RWPE2 (cell line): ENCODE measurements at regions not wholly inside any gene's neighbourhood (a gene's known extent, or its start where the extent isn't known, plus 50 kb on each side); places are given as distances from the start of the nearest gene placed in this dataset.

Experiments
- ATAC-seq: fragments of 200-7000 bp; cut with Tn5 transposase; 3 replicates; pipeline ENCODE4 v1.9.1; 2021; ENCODE audit warnings: low read depth
- DNase-seq: peaks from one replicate; pipeline ENCODE4 v3.0.0-alpha.2; 2020; ENCODE audit warnings: low spot score
- H3K27ac ChIP-seq: fragments of 450-650 bp; 2 replicates; pipeline ENCODE4 v1.5.1; 2017; ENCODE audit warnings: mild to moderate bottlenecking; ENCODE audit not compliant: poor library complexity, severe bottlenecking
- H3K27me3 ChIP-seq: fragments of 250-450 bp; sonication (Bioruptor Pico); 2 replicates; pipeline ENCODE4 v1.5.1; 2021; ENCODE audit warnings: mild to moderate bottlenecking, moderate library complexity; ENCODE audit not compliant: insufficient read depth, poor library complexity, severe bottlenecking
- H3K36me3 ChIP-seq: fragments of 250-450 bp; sonication (Bioruptor Pico); 2 replicates; pipeline ENCODE4 v1.5.1; 2020; ENCODE audit warnings: low read depth, mild to moderate bottlenecking, moderate library complexity
- H3K4me1 ChIP-seq: fragments of 250-450 bp; sonication (Bioruptor Pico); 2 replicates; pipeline ENCODE4 v1.5.1; 2021; ENCODE audit warnings: mild to moderate bottlenecking, moderate library complexity; ENCODE audit not compliant: insufficient read depth, poor library complexity, severe bottlenecking
- H3K4me3 ChIP-seq: fragments of 250-450 bp; sonication (Bioruptor Pico); 2 replicates; pipeline ENCODE4 v1.5.1; 2021; ENCODE audit warnings: mild to moderate bottlenecking, moderate library complexity; ENCODE audit not compliant: severe bottlenecking
- H3K9me3 ChIP-seq: fragments of 250-450 bp; sonication (Bioruptor Pico); 2 replicates; pipeline ENCODE4 v1.5.1; 2021; ENCODE audit warnings: mild to moderate bottlenecking, moderate library complexity; ENCODE audit not compliant: severe bottlenecking
- CTCF ChIP-seq: fragments of 450-650 bp; IDR thresholded peaks from one replicate; pipeline ENCODE4 v1.5.1; 2017; ENCODE audit warnings: mild to moderate bottlenecking, moderate library complexity; ENCODE audit not compliant: poor library complexity, severe bottlenecking

- H3K4me1 ChIP-seq: peaks cover 8% of the 10 kb centered on the region
- ATAC-seq: no peak
- TF ChIP-seq CTCF: no peak
Observed at GRCh38 chr6:133757335-133757734, 131.6 kb upstream of the TCF21 start.

GRCh38 chr6:133758815-133759335 is 130.0 kb upstream of the TCF21 start:
- Histone ChIP-seq H3K9me3 (no peaks in the 10 kb centered on the region), H3K36me3 (no peaks in the 10 kb centered on the region), H3K4me3 (no peak overlapping the region), H3K4me1 (peaks cover 8% of the 10 kb centered on the region), H3K27ac (no peak overlapping the region), H3K27me3 (no peaks in the 10 kb centered on the region)
- no peak for DNase-seq
- ATAC-seq: no peak
- TF ChIP-seq CTCF: no peak

More at GRCh38 chr6:133757335-133757734, 131.6 kb upstream of the TCF21 start:
- H3K4me3 ChIP-seq: no peak overlapping the region
- no peaks in the 10 kb centered on the region for H3K9me3 ChIP-seq
- no peaks in the 10 kb centered on the region for H3K27me3 ChIP-seq
- H3K27ac ChIP-seq: no peak overlapping the region
- DNase-seq: no peak
- no peaks in the 10 kb centered on the region for H3K36me3 ChIP-seq

- Histone ChIP-seq H3K36me3 (no peaks in the 10 kb centered on the region), H3K27ac (no peak overlapping the region), H3K27me3 (no peaks in the 10 kb centered on the region), H3K9me3 (no peaks in the 10 kb centered on the region), H3K4me1 (peaks cover 11% of the 10 kb centered on the region), H3K4me3 (no peak overlapping the region)
- ATAC-seq (no peak), DNase-seq (no peak)
- TF ChIP-seq CTCF: no peak
Observed at GRCh38 chr6:133759524-133759923, 129.4 kb upstream of the TCF21 start.

GRCh38 chr6:133761706-133762105 is 127.2 kb upstream of the TCF21 start:
- no peaks in the 10 kb centered on the region for H3K27me3 ChIP-seq
- peak; percentile 51; the same call in 1 of the 3 replicates for ATAC-seq
- H3K4me1 ChIP-seq: peaks cover 11% of the 10 kb centered on the region
- H3K9me3 ChIP-seq: no peaks in the 10 kb centered on the region
- TF ChIP-seq CTCF: no peak
- no peak overlapping the region for H3K4me3 ChIP-seq
- no peak overlapping the region for H3K27ac ChIP-seq
- no peak for DNase-seq
- H3K36me3 ChIP-seq: no peaks in the 10 kb centered on the region

DNA sequence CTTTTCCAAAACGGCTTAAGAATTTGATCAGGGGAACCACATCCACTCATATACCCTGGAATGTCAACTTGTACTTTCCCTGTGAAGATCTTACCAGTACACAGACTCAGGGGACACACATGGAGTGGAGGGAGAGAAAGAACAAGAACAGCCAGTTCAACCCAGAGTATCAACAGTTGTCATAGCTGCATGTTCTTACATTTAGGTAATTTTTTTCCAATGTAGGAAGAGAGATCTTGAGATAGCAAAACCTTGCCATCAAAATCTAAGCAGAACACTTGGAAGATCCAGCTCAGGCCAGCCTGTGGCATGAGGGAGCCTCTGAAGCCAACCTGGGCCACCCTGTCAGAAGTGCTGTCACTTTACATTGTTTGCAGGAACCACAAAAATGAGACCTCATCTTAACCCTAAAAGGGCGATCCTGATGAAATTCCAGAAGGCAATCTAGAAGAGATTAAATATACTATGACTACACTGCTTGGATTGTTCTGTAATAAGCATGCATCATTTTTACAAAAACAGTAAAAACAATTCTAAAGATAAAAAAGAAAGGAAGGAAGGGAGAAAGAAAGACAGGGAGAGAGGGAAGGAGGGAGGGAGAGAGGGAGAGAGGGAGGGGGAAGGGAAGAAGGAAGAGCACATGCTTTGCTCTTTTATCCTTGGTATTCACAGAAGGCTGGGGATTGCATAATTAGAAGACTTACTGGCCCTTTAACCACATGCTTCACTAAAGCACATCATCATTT is 124.7 kb upstream of the TCF21 start:
- H3K4me1 ChIP-seq: peaks cover 21% of the 10 kb centered on the region
- DNase-seq (no peak), ATAC-seq (no peak)
- H3K9me3 ChIP-seq: no peaks in the 10 kb centered on the region
- TF ChIP-seq CTCF: no peak
- H3K4me3 ChIP-seq: no peak overlapping the region
- no peaks in the 10 kb centered on the region for H3K36me3 ChIP-seq
- no peak overlapping the region for H3K27ac ChIP-seq
- H3K27me3 ChIP-seq: no peaks in the 10 kb centered on the region
